Transverse colon (tissue), 4 donors: ENCODE measurements at regions not wholly inside any gene's neighbourhood (a gene's known extent, or its start where the extent isn't known, plus 50 kb on each side); places are given as distances from the start of the nearest gene placed in this dataset.

ENCODE experiments used
- DNase-seq: peaks from one replicate; pipeline ENCODE4 v3.0.0-alpha.2; 2019
- H3K27ac ChIP-seq, 4 donors: fragments of 200-600 bp; sonication (generic); 2 replicates each; pipeline ENCODE4 v1.5.1; 2016 to 2018; ENCODE audit warnings: inconsistent platforms in 4 of 4
- H3K27me3 ChIP-seq: fragments of 200-600 bp; sonication (generic); 2 replicates; pipeline ENCODE4 v1.5.1; 2017; ENCODE audit warnings: inconsistent platforms
- H3K36me3 ChIP-seq, 4 donors: fragments of 200-600 bp; sonication (generic); 2 replicates each; pipeline ENCODE4 v1.5.1; 2017 to 2019; ENCODE audit warnings: inconsistent platforms in 4 of 4
- H3K4me1 ChIP-seq, 4 donors: fragments of 200-600 bp; sonication (generic); 2 replicates each; pipeline ENCODE4 v1.5.1; 2017 to 2020; ENCODE audit warnings: inconsistent platforms in 4 of 4
- H3K4me3 ChIP-seq, 4 donors: fragments of 200-600 bp; sonication (generic); 1 replicate in 1 of 4; 2 replicates in 3 of 4; pipeline versions ENCODE4 v1.5.1 to v1.6.1; 2017 to 2019; ENCODE audit warnings: inconsistent platforms in 4 of 4
- H3K9me3 ChIP-seq, 2 donors: fragments of 200-600 bp; sonication (generic); 2 replicates each; pipeline ENCODE4 v1.5.1; 2017 to 2019; ENCODE audit warnings: inconsistent platforms in 2 of 2
- CTCF ChIP-seq, 5 experiments: fragments of 200-600 bp in 3 of 5; fragments of 450-650 bp in 2 of 5; sonication (generic) in 3 of 5; IDR thresholded peaks; 1 replicate in 2 of 5; 2 replicates in 3 of 5; pipeline ENCODE4 v1.5.1; 2016 to 2017; ENCODE audit warnings: antibody characterized with exemption in 5 of 5, inconsistent platforms in 3 of 5, mild to moderate bottlenecking in 2 of 5, moderate library complexity in 1 of 5
- EP300 ChIP-seq: sonication (generic); formaldehyde crosslinking; IDR thresholded peaks from one replicate; pipeline ENCODE4 v1.6.1; 2017; ENCODE audit warnings: antibody characterized with exemption, low read depth
- POLR2A ChIP-seq: fragments of 450-650 bp; IDR thresholded peaks from one replicate; pipeline ENCODE4 v1.6.1; 2016; ENCODE audit warnings: antibody characterized with exemption, mild to moderate bottlenecking, moderate library complexity
- POLR2AphosphoS5 ChIP-seq, 3 donors: sonication (generic); formaldehyde crosslinking; IDR thresholded peaks; one replicate each; pipeline ENCODE4 v1.6.1; 2016; ENCODE audit warnings: antibody characterized with exemption in 3 of 3
- WGBS, 2 donors: methylation state at CpG; one replicate each; pipeline ENCODE4 v1.1.5; 2018; ENCODE audit warnings: low coverage in 1 of 2; 5-methylcytosine and 5-hydroxymethylcytosine counted together
- in situ Hi-C, 4 donors: fragments of 200-750 bp; cut with MboI; loops; one replicate each; pipeline versions ENCODE4 v1.15.0 to v1.15.1; 2017; ENCODE audit warnings: low sequenced_read_pairs in 3 of 4, low pct_ligation_motif_present in 1 of 4, low pct_unique_long_range_greater_than_20kb in 1 of 4
- intact Hi-C: fragments of 100-400 bp; cut with DNase I; formaldehyde crosslinking; loops from one replicate; pipeline ENCODE4 v1.15.1; 2023; ENCODE audit warnings: low total_unique reads

DNA sequence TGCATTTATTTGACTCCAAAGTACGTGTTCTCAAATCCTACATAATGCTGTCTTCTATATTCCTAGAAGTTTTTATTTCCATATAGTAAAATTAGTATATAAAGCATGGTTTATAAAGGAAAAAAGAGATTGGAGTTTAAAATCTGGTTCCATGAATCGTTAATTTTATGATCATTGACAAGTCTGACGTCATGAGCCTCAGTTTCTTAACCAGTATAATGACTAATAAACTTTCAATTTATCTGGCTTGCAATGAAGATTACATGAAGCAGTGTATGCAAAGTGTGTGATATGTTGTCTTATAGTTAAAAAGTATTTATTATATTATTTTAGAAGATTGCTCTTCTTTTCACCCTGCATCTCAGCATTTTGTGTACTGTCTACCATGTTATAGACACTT is 421.4 kb upstream of the LRRC7 start:
- Histone ChIP-seq H3K4me1 (no peaks in the 10 kb centered on the region), H3K27me3 (no peaks in the 10 kb centered on the region), H3K27ac (no peak overlapping the region), H3K4me3 (no peak overlapping the region), H3K36me3 (no peaks in the 10 kb centered on the region), H3K9me3 (no peaks in the 10 kb centered on the region)
- TF ChIP-seq POLR2A (no peak), CTCF (IDR thresholded peaks at IDR 0.05) (no peak), POLR2AphosphoS5 (IDR thresholded peaks at IDR 0.05) (no peak), EP300 (no peak)
- intact Hi-C loops (no loop called here), in situ Hi-C loops (no loop called here)
- DNase-seq, result no peak
- 56 to 70% methylated on average over 3 of the region's 3 CpGs for WGBS, 2 donors

DNA sequence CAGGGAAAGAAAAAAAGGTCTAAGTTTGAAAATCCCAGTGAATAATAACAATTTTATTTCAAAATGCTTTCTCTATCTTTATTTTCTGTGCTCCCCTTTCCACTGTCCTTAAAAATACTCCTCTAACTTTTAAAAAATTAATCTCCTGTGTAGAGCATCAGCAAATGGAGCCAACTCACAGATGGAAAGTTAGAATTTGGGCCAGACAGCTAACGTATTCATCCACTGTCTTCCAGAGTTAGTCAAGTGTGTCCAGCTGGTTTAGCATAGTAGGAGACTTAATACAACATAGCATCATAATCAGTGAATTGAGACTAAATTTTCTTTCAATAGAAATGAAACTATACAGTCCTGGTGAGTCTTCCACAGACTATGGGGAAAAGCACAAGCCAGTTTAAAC is 419.0 kb upstream of the LRRC7 start:
- no peak for DNase-seq
- Histone ChIP-seq H3K4me3 (no peak overlapping the region), H3K27ac (no peak overlapping the region), H3K4me1 (no peaks in the 10 kb centered on the region), H3K9me3 (no peaks in the 10 kb centered on the region), H3K36me3 (no peaks in the 10 kb centered on the region), H3K27me3 (no peaks in the 10 kb centered on the region)
- in situ Hi-C loops, result no loop called here
- intact Hi-C loops, result no loop called here
- 60 to 67% methylated on average over 1 of the region's 1 CpG for WGBS, 2 donors
- no peak for TF ChIP-seq EP300

DNA sequence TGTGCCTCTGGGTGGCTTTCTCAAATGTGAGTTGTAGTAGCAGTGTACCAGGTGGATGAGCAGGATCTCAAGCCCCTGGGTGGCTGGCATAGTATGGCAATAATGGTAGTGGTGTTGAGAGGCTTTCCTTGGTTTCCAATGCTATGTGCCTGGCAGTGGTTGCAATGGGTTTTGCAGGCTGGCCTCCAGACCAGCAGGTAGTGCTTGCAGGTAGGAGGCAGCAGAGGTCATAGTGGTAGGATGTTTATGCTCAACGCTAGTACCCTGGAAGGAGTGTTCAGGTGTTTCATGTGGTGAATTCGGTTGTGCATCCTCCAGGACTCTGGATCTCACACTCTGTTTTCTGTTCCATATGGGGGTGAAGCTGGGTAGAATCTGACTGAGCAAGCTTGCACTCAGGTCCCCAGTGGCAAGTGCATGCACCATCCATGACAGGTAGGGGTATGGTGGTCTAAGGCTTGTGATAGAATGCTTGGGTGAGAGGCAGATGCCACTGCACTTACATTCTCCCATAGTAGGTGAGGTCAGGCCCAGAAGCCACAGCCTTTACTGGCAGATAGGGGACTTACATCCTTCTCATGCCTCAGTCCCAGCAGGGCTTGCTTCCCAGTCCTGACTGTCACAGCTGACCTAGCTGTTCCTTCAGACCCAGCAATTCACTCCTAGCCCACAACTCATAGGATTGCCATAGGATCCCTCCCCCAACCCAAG is 410.5 kb upstream of the LRRC7 start:
- DNase-seq, result no peak
- in situ Hi-C loops (no loop called here), intact Hi-C loops (no loop called here)
- no peak overlapping the region for H3K4me3 ChIP-seq
- no peak overlapping the region for H3K27ac ChIP-seq
- TF ChIP-seq POLR2AphosphoS5 (IDR thresholded peaks at IDR 0.05), result no peak
- TF ChIP-seq POLR2A, result no peak
- TF ChIP-seq CTCF (IDR thresholded peaks at IDR 0.05), result no peak
- TF ChIP-seq EP300, result no peak
- no peaks in the 10 kb centered on the region for H3K4me1 ChIP-seq
- no peaks in the 10 kb centered on the region for H3K27me3 ChIP-seq
- 92% methylated on average over 2 of the region's 2 CpGs; no CpG with 5 or more reads in 1 of the 2 donors for WGBS, 2 donors
- H3K9me3 ChIP-seq, result no peaks in the 10 kb centered on the region
- H3K36me3 ChIP-seq, result no peaks in the 10 kb centered on the region

- Histone ChIP-seq H3K27ac (no peak overlapping the region), H3K36me3 (no peaks in the 10 kb centered on the region), H3K9me3 (no peaks in the 10 kb centered on the region), H3K4me3 (no peak overlapping the region), H3K27me3 (no peaks in the 10 kb centered on the region), H3K4me1 (no peaks in the 10 kb centered on the region)
- intact Hi-C loops (no loop called here), in situ Hi-C loops (no loop called here)
- 80% methylated on average over 2 of the region's 2 CpGs; no CpG with 5 or more reads in 1 of the 2 donors for WGBS, 2 donors
- TF ChIP-seq EP300 (no peak), CTCF (IDR thresholded peaks at IDR 0.05) (no peak), POLR2AphosphoS5 (IDR thresholded peaks at IDR 0.05) (no peak), POLR2A (no peak)
- no peak for DNase-seq
Observed at GRCh38 chr1:69163241-69163640, 404.5 kb upstream of the LRRC7 start.

DNA sequence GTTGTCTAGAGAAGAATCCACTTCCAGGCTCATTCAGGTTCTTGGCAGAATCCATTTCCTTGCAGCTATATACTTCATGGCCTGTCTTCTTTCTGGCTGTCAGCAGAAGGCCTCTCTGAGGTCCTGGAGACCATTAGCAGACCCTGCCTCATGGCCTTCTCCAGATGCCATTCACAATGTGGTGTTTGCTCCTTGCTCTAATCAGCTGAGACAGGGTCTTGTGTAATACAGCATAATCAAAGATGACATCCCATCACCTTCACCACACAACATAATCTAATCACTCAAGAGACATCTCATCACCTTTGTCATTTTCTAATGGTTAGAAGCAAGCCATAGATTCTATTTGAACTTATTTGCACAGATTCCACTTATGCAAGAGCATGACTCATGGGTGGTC is 403.9 kb upstream of the LRRC7 start:
- DNase-seq, result no peak
- Histone ChIP-seq H3K27ac (no peak overlapping the region), H3K36me3 (no peaks in the 10 kb centered on the region), H3K27me3 (no peaks in the 10 kb centered on the region), H3K9me3 (no peaks in the 10 kb centered on the region), H3K4me3 (no peak overlapping the region), H3K4me1 (no peaks in the 10 kb centered on the region)
- TF ChIP-seq CTCF (IDR thresholded peaks at IDR 0.05) (no peak), EP300 (no peak), POLR2AphosphoS5 (IDR thresholded peaks at IDR 0.05) (no peak), POLR2A (no peak)
- in situ Hi-C loops (no loop called here), intact Hi-C loops (no loop called here)
